ENCODE measurements at regions not wholly inside any gene's neighbourhood (a gene's known extent, or its start where the extent isn't known, plus 50 kb on each side); places are given as distances from the start of the nearest gene placed in this dataset.
A peak's percentile ranks its signal among the peaks of the same experiment; 100 is the strongest.

GRCh38 chr5:174514325-174514724 is 210.1 kb upstream of the MSX2 start:
- TF ChIP-seq CTCF (IDR thresholded peaks at IDR 0.05), result no peak
- no peaks in the 10 kb centered on the region for H3K27me3 ChIP-seq
- no peaks in the 10 kb centered on the region for H3K4me1 ChIP-seq
- no peak overlapping the region for H3K4me3 ChIP-seq
- no peak for DNase-seq (ENCODE audit: low spot score)
- no peak overlapping the region for H3K27ac ChIP-seq
- H3K36me3 ChIP-seq, result no peaks in the 10 kb centered on the region
- no peaks in the 10 kb centered on the region for H3K9me3 ChIP-seq

GRCh38 chr5:174514983-174515394 is 209.4 kb upstream of the MSX2 start:
- Histone ChIP-seq H3K36me3 (no peaks in the 10 kb centered on the region), H3K4me1 (no peaks in the 10 kb centered on the region), H3K27me3 (no peaks in the 10 kb centered on the region), H3K4me3 (no peak overlapping the region), H3K9me3 (no peaks in the 10 kb centered on the region), H3K27ac (no peak overlapping the region)
- no peak for DNase-seq (ENCODE audit: low spot score)
- TF ChIP-seq CTCF (IDR thresholded peaks at IDR 0.05), result no peak

GRCh38 chr5:174516741-174517140 is 207.6 kb upstream of the MSX2 start:
- no peaks in the 10 kb centered on the region for H3K36me3 ChIP-seq
- H3K9me3 ChIP-seq, result no peaks in the 10 kb centered on the region
- TF ChIP-seq CTCF (IDR thresholded peaks at IDR 0.05), result no peak
- H3K4me1 ChIP-seq, result no peaks in the 10 kb centered on the region
- H3K4me3 ChIP-seq, result no peak overlapping the region
- no peaks in the 10 kb centered on the region for H3K27me3 ChIP-seq
- H3K27ac ChIP-seq, result no peak overlapping the region
- no peak for DNase-seq (ENCODE audit: low spot score)

GRCh38 chr5:174518512-174518911 is 205.9 kb upstream of the MSX2 start:
- H3K4me1 ChIP-seq, result no peaks in the 10 kb centered on the region
- H3K36me3 ChIP-seq, result no peaks in the 10 kb centered on the region
- H3K9me3 ChIP-seq, result no peaks in the 10 kb centered on the region
- no peak overlapping the region for H3K27ac ChIP-seq
- no peaks in the 10 kb centered on the region for H3K27me3 ChIP-seq
- no peak overlapping the region for H3K4me3 ChIP-seq
- TF ChIP-seq CTCF (IDR thresholded peaks at IDR 0.05), result no peak
- DNase-seq (ENCODE audit: low spot score), result no peak

GRCh38 chr5:174520420-174521396 is 203.7 kb upstream of the MSX2 start:
- DNase-seq (ENCODE audit: low spot score), result peak; percentile 47
- H3K27me3 ChIP-seq, result no peaks in the 10 kb centered on the region
- TF ChIP-seq CTCF (IDR thresholded peaks at IDR 0.05), result no peak
- no peaks in the 10 kb centered on the region for H3K4me1 ChIP-seq
- no peaks in the 10 kb centered on the region for H3K36me3 ChIP-seq
- H3K4me3 ChIP-seq, result no peak overlapping the region
- H3K9me3 ChIP-seq, result no peaks in the 10 kb centered on the region
- no peak overlapping the region for H3K27ac ChIP-seq
